Right atrium auricular region (tissue), 2 donors: ENCODE measurements at regions not wholly inside any gene's neighbourhood (a gene's known extent, or its start where the extent isn't known, plus 50 kb on each side); places are given as distances from the start of the nearest gene placed in this dataset.

ENCODE experiments used
- DNase-seq: peaks from one replicate; pipeline ENCODE4 v3.0.0-alpha.2; 2019; ENCODE audit warnings: low spot score
- H3K27ac ChIP-seq, 2 donors: fragments of 200-600 bp; sonication (generic); 1 replicate in 1 of 2; 2 replicates in 1 of 2; pipeline ENCODE4 v1.5.1; 2016 to 2019
- H3K27me3 ChIP-seq, 2 donors: fragments of 200-600 bp; sonication (generic); one replicate each; pipeline versions ENCODE4 v1.5.1 to v1.6.0; 2017 to 2019
- H3K36me3 ChIP-seq: fragments of 200-600 bp; sonication (generic); one replicate; pipeline ENCODE4 v1.5.1; 2016
- H3K4me1 ChIP-seq, 2 donors: fragments of 200-600 bp; sonication (generic); one replicate each; pipeline versions ENCODE4 v1.5.1 to v1.6.0; 2017 to 2019
- H3K4me3 ChIP-seq, 2 donors: fragments of 200-600 bp; sonication (generic); 1 replicate in 1 of 2; 2 replicates in 1 of 2; pipeline ENCODE4 v1.5.1; 2017 to 2019; ENCODE audit warnings: mild to moderate bottlenecking in 1 of 2, moderate library complexity in 1 of 2
- H3K9me3 ChIP-seq, 2 donors: fragments of 200-600 bp; sonication (generic); one replicate each; pipeline ENCODE4 v1.5.1; 2019
- CTCF ChIP-seq, 2 donors: fragments of 200-600 bp; sonication (generic); IDR thresholded peaks; one replicate each; pipeline ENCODE4 v1.5.1; 2019; ENCODE audit warnings: antibody characterized with exemption in 2 of 2

- no peaks in the 10 kb centered on the region for H3K36me3 ChIP-seq
- TF ChIP-seq CTCF (IDR thresholded peaks at IDR 0.05) = no peak
- H3K4me3 ChIP-seq = no peak overlapping the region
- no peaks in the 10 kb centered on the region for H3K27me3 ChIP-seq
- peaks cover 0 to 36% of the 10 kb centered on the region in 2 donors for H3K9me3 ChIP-seq
- no peaks in the 10 kb centered on the region for H3K4me1 ChIP-seq
- H3K27ac ChIP-seq = no peak overlapping the region
- DNase-seq = no peak
Measured at GRCh38 chr4:175412746-175413145, 399.3 kb downstream of the GPM6A start.

- peaks cover 0 to 39% of the 10 kb centered on the region in 2 donors for H3K9me3 ChIP-seq
- DNase-seq = no peak
- no peaks in the 10 kb centered on the region for H3K27me3 ChIP-seq
- TF ChIP-seq CTCF (IDR thresholded peaks at IDR 0.05) = no peak
- no peaks in the 10 kb centered on the region for H3K36me3 ChIP-seq
- H3K4me1 ChIP-seq = no peaks in the 10 kb centered on the region
- H3K4me3 ChIP-seq = no peak overlapping the region
- H3K27ac ChIP-seq = no peak overlapping the region
Measured at GRCh38 chr4:175413561-175413960, 398.5 kb downstream of the GPM6A start.

- no peak overlapping the region for H3K4me3 ChIP-seq
- no peaks in the 10 kb centered on the region for H3K4me1 ChIP-seq
- TF ChIP-seq CTCF (IDR thresholded peaks at IDR 0.05) = no peak
- H3K9me3 ChIP-seq = peaks cover 0 to 39% of the 10 kb centered on the region in 2 donors
- no peak overlapping the region for H3K27ac ChIP-seq
- H3K36me3 ChIP-seq = no peaks in the 10 kb centered on the region
- no peaks in the 10 kb centered on the region for H3K27me3 ChIP-seq
- no peak for DNase-seq
Measured at GRCh38 chr4:175414602-175415001, 397.5 kb downstream of the GPM6A start.

GRCh38 chr4:175418516-175418915, 393.5 kb downstream of the GPM6A start:
- H3K4me1 ChIP-seq = no peaks in the 10 kb centered on the region
- H3K4me3 ChIP-seq = no peak overlapping the region
- H3K36me3 ChIP-seq = no peaks in the 10 kb centered on the region
- no peaks in the 10 kb centered on the region for H3K27me3 ChIP-seq
- DNase-seq = no peak
- no peak for TF ChIP-seq CTCF (IDR thresholded peaks at IDR 0.05)
- peaks cover 0 to 39% of the 10 kb centered on the region in 2 donors for H3K9me3 ChIP-seq
- H3K27ac ChIP-seq = no peak overlapping the region

GRCh38 chr4:175419236-175419718, 392.8 kb downstream of the GPM6A start:
- Histone ChIP-seq H3K27ac (no peak overlapping the region), H3K36me3 (no peaks in the 10 kb centered on the region), H3K4me3 (no peak overlapping the region), H3K4me1 (no peaks in the 10 kb centered on the region), H3K27me3 (no peaks in the 10 kb centered on the region), H3K9me3 (peaks cover 0 to 31% of the 10 kb centered on the region in 2 donors)
- DNase-seq = no peak
- no peak for TF ChIP-seq CTCF (IDR thresholded peaks at IDR 0.05)

- DNase-seq = no peak
- Histone ChIP-seq H3K27ac (no peak overlapping the region), H3K9me3 (peaks cover 0 to 16% of the 10 kb centered on the region in 2 donors), H3K36me3 (no peaks in the 10 kb centered on the region), H3K4me3 (no peak overlapping the region), H3K27me3 (no peaks in the 10 kb centered on the region), H3K4me1 (no peaks in the 10 kb centered on the region)
- no peak for TF ChIP-seq CTCF (IDR thresholded peaks at IDR 0.05)
Measured at GRCh38 chr4:175421506-175421905, 390.6 kb downstream of the GPM6A start.
